Kasumi-1 (cell line): ENCODE measurements at regions not wholly inside any gene's neighbourhood (a gene's known extent, or its start where the extent isn't known, plus 50 kb on each side); places are given as distances from the start of the nearest gene placed in this dataset.

Experiments
- DNase-seq, 2 experiments: peaks; one replicate each; lab custom pipeline; 2025; lab: John Stamatoyannopoulos, UW

- DNase-seq: no peak
These were observed 473.4 kb downstream of the SOX6 start for GRCh38 chr11:15882876-15883454.

DNA sequence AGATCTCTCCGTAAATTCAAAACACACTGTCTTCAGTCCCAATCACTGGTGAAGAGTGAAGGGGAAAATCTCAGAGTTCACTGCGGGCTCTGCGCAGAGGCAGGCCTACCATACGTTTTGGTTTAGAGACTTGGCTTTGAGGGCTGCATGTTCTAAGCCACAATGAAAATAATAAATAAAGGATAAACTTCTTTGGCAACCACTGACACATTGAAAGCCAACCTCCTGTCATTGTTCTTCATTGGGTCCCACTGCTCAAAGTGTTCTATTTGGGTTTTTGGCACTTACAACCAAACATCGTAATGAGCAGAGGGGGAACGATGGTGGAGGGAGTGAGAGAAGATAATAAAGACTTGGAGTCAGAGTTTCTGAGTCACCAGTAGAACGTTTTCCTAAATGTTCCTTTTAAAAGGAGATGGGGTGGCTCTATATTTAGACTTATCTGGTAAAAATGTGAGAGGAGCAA is 472.9 kb downstream of the SOX6 start:
- DNase-seq: no peak

DNA sequence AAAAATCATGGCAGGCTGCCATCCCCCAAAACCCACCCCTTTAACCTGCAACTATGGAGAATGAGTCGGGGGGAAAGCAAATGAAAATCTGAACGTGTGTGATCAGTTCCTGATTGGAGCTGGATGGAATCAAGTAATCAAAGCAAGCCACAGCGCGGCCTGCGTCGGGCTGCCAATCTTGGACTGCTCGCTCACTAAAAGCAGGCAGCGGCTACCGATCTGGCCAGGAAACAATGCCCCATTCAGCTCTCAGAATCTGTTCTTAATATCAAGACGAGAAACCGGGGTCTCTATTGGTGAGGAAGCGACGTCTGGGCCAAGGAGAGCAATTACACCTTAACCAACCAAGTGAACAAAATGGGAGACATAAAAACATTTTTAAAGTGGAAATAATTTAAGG is 472.2 kb downstream of the SOX6 start:
- DNase-seq: no peak

DNA sequence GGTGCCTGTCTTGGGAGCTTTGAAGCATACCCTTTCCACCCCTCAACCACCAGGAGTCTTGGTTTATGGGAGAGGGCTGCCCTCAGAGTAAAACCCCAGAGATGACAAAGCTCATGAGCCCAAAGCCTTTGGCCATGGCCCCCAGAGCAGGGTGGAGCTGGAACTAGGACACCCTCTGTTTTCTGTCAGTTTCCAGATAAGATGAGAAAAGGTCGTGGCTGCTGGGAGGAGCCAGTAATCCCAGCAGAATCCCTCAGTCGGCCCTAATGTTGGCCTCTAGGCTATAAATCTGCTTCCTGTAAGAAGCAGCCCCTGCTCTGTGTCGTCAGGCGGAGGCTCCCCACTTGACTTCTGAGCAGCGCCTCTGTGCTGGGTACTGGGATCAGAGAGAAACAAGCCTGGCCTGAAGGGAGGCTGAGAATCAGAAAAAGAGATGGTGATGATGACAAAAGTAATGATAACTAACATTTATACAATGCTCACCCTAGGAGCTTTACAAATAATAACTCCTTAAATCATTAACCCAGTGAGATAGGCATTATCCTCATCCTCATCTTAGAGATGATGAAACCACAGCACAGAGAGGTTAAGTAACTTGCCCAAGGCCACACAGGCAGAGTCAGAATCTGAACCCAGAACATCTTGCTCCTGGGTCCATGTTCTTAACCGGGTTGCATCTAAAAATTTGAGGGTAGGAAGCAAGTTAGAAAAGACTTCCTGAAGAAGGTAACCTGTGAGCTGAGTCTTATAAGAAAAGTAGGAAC is 471.4 kb downstream of the SOX6 start:
- no peak for DNase-seq

- DNase-seq: no peak
These were observed 470.5 kb downstream of the SOX6 start for GRCh38 chr11:15885854-15886253.

DNA sequence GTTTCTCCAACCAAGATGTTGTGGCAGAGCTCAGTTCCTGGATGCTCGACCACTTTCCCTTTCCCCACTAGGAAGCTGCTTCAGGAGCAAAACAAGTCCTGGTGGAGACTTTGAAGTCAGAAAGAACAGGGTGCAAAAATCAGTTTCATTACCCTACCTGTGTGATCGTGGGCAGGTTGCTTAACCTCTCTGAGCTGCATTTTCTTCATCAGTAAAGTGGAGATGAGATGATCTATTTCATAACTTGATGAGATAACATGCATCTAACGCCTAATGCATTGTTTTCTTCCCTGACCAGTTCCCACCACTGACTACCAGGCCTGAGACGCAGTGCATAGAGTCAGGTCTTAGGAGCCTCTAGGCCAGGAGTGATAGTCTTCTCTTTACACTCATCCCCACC is 470.0 kb downstream of the SOX6 start:
- DNase-seq: no peak

GRCh38 chr11:15886866-15887265 is 469.5 kb downstream of the SOX6 start:
- DNase-seq: no peak

GRCh38 chr11:15888556-15889345 is 467.6 kb downstream of the SOX6 start:
- no peak for DNase-seq

- no peak for DNase-seq
These were observed 466.8 kb downstream of the SOX6 start for GRCh38 chr11:15889363-15890030.

- DNase-seq: no peak
These were observed 466.2 kb downstream of the SOX6 start for GRCh38 chr11:15890031-15890713.

DNA sequence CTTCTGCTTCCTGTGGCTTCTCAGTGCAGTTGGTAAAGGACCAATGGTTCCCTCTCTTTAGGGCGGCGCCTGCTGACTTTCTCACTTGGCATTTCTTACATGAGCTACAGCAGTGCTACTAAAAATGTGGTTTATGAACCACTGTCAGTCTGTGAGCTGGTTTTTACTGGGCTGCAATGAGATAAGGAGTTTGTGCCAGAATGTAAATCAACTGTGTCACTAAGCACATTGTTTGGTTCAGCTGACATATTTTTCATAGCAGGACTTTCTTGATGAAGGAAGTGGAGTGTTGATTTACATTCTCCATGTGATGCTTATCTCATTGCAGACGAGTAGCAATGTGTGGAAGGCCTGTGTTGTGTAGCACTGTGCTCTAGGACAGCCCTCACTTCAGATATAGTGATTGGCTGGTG is 463.3 kb downstream of the SOX6 start:
- DNase-seq: no peak

DNA sequence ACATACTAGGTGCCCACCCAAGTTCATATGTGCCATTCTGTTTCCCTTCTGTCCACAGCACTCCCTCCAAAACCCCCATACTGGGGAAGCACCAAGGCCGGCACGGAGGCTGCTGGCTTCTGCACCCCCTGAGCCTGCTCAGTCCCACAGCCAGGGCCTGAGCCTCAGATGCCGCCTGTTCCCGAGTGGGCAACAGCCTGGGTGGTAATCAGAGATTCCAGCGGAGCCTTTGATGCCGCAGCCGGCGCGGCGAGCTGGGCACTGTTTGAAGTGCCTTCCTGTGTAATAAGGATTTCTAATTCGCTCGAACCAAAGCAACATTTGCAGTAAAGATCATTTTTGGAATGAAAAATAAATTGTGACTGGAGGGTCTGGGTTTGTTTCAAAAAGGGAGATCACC is 460.3 kb downstream of the SOX6 start:
- DNase-seq: no peak

- no peak for DNase-seq
These were observed 459.8 kb downstream of the SOX6 start for GRCh38 chr11:15896530-15896929.

DNA sequence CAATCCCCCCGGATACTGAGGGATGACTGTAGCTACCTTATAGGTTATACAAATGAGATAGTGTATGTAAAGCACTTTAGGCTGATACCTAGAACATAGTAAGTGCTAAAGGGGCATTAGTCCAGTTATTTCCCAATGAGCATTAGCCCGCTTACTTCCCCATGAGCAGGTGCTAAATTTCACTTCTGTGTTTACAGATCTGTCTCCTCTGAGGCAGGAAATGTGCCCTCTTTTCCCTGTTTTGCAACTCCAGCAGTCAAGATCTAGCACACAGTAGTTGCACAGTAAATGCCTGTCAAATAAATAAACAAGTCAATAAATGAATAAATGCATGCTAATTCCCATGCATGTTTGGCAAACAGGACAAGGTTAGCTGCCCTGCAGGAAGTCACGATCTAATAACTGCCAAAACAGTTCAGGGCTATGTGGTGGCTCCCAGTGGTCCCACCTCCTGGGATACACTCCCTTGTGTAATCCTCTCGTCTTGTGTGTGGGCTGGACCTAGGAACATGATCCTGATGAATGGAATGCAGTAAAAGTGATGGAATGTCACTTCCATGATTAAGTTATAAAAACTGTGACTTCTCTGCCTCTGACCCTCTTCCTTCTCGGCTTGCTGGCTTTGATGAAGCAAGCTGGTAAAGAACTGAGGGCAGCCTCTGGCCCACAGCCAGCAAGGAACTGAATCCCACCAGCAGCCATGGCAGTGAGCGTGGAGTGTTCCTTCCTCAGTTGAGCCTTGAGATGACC is 459.0 kb downstream of the SOX6 start:
- DNase-seq: no peak

- no peak for DNase-seq
These were observed 455.3 kb downstream of the SOX6 start for GRCh38 chr11:15901054-15901453.

GRCh38 chr11:15901790-15902189 is 454.6 kb downstream of the SOX6 start:
- DNase-seq: no peak

DNA sequence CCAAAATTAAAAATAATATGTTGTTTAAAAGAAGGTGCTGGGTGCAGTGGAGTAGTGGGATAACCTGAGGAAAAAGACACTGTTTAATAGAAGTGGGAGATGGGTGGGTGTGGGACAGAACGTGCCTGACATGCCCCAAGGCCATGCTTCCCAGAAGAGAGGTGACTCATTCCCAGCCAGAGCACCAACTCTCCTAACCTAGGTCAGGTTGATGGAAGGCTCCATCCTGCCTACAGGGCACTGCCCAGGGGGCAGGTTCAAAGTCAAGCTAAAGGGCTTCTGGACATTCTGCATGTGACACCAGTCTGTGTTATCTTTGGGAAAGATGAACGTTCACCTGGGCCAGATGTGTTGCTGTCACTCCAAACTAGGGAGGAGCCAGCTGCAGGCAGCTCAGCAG is 453.1 kb downstream of the SOX6 start:
- no peak for DNase-seq

DNA sequence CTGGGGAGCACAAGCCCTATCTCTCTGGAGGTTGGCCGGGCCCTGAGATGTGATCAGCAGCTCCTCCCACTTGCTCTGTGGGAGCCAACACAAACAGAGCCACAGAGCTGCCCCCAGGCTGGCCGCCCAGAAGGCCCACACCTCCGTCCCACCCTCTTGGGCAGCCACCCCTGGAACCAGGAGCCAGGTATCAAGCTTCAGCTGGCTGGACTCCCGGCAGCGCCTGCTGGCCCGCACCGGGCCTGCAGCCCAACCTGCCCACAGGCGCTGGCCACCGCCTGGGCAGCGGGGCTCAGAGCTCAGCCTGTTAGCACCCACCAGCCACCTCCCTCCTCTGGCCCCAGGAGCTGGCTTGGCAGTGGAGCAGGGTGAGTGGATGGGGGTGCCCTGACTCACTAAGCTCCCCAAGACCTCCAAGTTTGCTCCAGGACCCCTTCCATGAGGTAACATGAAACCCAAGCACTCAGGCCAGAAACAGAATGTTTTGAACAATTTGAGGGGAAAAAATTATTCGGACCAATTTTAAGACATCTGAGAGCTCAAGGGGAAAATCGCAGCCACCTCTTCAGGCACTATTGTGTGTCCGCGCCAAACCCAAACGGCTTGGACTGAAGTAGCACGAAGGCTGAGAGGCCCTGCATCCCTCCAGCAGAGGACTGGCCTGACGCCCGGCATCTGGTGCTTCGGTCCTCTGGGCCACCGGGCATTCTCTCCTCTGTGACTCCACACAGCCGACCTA is 450.8 kb downstream of the SOX6 start:
- no peak for DNase-seq

DNA sequence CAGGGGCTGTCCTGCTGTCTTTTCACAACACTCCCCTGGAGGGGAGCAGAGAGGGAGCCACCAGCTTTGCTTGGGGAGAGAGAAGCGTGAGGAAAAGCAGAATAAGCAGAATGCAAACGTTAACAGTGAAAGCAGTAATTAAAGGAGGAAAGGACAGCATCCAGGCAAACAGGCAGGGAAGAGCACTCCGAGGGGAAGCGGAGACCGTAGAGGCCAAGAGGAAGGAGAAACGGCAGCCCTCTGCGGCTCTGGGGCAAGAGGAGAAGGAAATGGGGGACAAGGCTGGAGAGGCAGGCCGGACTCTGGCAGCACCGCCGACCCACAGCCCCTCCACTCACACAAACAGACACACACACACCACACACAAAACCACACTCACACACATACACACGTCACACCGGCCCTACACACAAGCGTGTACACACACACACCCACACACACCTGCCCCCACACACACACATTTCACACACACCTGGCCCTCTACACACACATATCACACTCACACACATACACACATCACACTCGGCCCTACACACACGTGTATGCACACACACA is 449.8 kb downstream of the SOX6 start:
- no peak for DNase-seq

DNA sequence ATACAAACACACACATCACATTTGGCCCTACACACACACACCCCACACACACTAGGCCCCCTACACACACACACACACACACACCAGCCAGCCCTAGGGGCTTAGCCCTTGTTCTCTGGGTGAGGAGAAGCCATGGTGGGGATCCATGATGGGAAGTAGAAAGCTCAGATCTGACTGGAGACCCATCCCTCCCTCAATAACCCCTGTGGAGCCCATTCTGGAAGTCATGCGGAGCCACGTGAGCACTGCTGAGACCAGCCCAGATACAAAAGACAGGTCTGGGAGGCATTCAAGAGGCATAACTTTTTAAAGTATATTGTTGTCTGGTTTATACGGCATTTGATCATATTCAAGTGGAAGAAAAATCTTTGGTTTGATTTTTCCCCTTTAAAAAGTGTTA is 448.5 kb downstream of the SOX6 start:
- no peak for DNase-seq
